DND-41 (cell line): ENCODE measurements at regions not wholly inside any gene's neighbourhood (a gene's known extent, or its start where the extent isn't known, plus 50 kb on each side); places are given as distances from the start of the nearest gene placed in this dataset.
"Not testable (repeated sequence)": the region's sequence is repeated elsewhere in the genome, so short reads cannot be mapped to it uniquely, and the experiment has no call there.

Source experiments
- ATAC-seq: fragments of 200-7000 bp; cut with Tn5 transposase; 3 replicates; pipeline ENCODE4 v1.9.1; 2021; ENCODE audit warnings: low read depth; ENCODE audit not compliant: insufficient read depth
- DNase-seq: peaks from one replicate; pipeline ENCODE4 v3.0.0-alpha.2; 2020
- H2AFZ ChIP-seq: 2 replicates; pipeline ENCODE4 v1.6.0; 2012; ENCODE audit warnings: low read depth, low read length
- H3K27ac ChIP-seq: 2 replicates; pipeline ENCODE4 v1.5.1; 2012; ENCODE audit warnings: low read length, inconsistent platforms
- H3K27me3 ChIP-seq: fragments of 200-600 bp; sonication (generic); 2 replicates; pipeline ENCODE4 v1.6.0; 2012; ENCODE audit warnings: low read length, mild to moderate bottlenecking, inconsistent platforms; ENCODE audit not compliant: insufficient read depth, poor library complexity
- H3K36me3 ChIP-seq: 2 replicates; pipeline ENCODE4 v1.5.1; 2012; ENCODE audit warnings: low read length, inconsistent platforms; ENCODE audit not compliant: insufficient read depth
- H3K4me1 ChIP-seq: 2 replicates; pipeline ENCODE4 v1.5.1; 2012; ENCODE audit warnings: mild to moderate bottlenecking, low read length; ENCODE audit not compliant: insufficient read depth
- H3K4me2 ChIP-seq: 2 replicates; pipeline ENCODE4 v1.6.0; 2012; ENCODE audit warnings: mild to moderate bottlenecking, moderate library complexity, low read length, inconsistent platforms; ENCODE audit not compliant: insufficient read depth
- H3K4me3 ChIP-seq, 2 experiments: fragments of 200-600 bp in 1 of 2; shearing (Covaris generic) in 1 of 2; 2 replicates each; pipeline ENCODE4 v1.5.1; 2012 to 2016; ENCODE audit warnings: inconsistent platforms in 2 of 2, low read length in 2 of 2, mild to moderate bottlenecking in 2 of 2, low read depth in 1 of 2, moderate library complexity in 1 of 2
- H3K79me2 ChIP-seq: 2 replicates; pipeline ENCODE4 v1.6.0; 2012; ENCODE audit warnings: low read length, inconsistent platforms; ENCODE audit not compliant: insufficient read depth
- H3K9ac ChIP-seq: 2 replicates; pipeline ENCODE4 v1.6.0; 2012; ENCODE audit warnings: low read depth, mild to moderate bottlenecking, inconsistent platforms, low read length, moderate library complexity
- H3K9me3 ChIP-seq: 2 replicates; pipeline ENCODE4 v1.5.1; 2012; ENCODE audit warnings: low read length, moderate library complexity, mild to moderate bottlenecking, inconsistent platforms; ENCODE audit not compliant: insufficient read depth, severe bottlenecking
- H4K20me1 ChIP-seq: 2 replicates; pipeline ENCODE4 v1.6.0; 2012; ENCODE audit warnings: low read length; ENCODE audit not compliant: insufficient read depth
- EZH2 ChIP-seq: IDR thresholded peaks from 3 replicates; pipeline ENCODE4 v1.6.1; 2012; ENCODE audit warnings: borderline replicate concordance, low read depth, mild to moderate bottlenecking, moderate library complexity, low read length, inconsistent platforms; ENCODE audit not compliant: severe bottlenecking
- TF ChIP-seq, protein P1 (sequence below): IDR thresholded peaks from 2 replicates; pipeline ENCODE4 v1.5.1; 2012; ENCODE audit warnings: borderline replicate concordance, low read length, moderate library complexity, mild to moderate bottlenecking; ENCODE audit not compliant: poor library complexity, severe bottlenecking; ENCODE audit errors: extremely low read depth

- Histone ChIP-seq H4K20me1 (no peaks in the 10 kb centered on the region), H3K27me3 (no peaks in the 10 kb centered on the region), H3K9me3 (no peaks in the 10 kb centered on the region), H3K9ac (no peak overlapping the region), H3K4me2 (no peak overlapping the region), H3K27ac (no peak overlapping the region), H3K36me3 (no peaks in the 10 kb centered on the region), H3K4me3 (no peak overlapping the region), H3K79me2 (no peaks in the 10 kb centered on the region), H3K4me1 (no peaks in the 10 kb centered on the region), H2AFZ (no peak overlapping the region)
- ATAC-seq: no peak
- DNase-seq: no peak
- TF ChIP-seq, protein P1, sequence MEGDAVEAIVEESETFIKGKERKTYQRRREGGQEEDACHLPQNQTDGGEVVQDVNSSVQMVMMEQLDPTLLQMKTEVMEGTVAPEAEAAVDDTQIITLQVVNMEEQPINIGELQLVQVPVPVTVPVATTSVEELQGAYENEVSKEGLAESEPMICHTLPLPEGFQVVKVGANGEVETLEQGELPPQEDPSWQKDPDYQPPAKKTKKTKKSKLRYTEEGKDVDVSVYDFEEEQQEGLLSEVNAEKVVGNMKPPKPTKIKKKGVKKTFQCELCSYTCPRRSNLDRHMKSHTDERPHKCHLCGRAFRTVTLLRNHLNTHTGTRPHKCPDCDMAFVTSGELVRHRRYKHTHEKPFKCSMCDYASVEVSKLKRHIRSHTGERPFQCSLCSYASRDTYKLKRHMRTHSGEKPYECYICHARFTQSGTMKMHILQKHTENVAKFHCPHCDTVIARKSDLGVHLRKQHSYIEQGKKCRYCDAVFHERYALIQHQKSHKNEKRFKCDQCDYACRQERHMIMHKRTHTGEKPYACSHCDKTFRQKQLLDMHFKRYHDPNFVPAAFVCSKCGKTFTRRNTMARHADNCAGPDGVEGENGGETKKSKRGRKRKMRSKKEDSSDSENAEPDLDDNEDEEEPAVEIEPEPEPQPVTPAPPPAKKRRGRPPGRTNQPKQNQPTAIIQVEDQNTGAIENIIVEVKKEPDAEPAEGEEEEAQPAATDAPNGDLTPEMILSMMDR: no peak
- TF ChIP-seq EZH2: no peak
Measured at GRCh38 chr10:108545921-108546320, 1377.4 kb downstream of the XPNPEP1 start.

- TF ChIP-seq, protein P1: peak; percentile 78
- no peak for TF ChIP-seq EZH2
- no peak overlapping the region for H3K9ac ChIP-seq
- H3K9me3 ChIP-seq: no peaks in the 10 kb centered on the region
- DNase-seq (peak; percentile 29), ATAC-seq (peak; percentile 60)
- no peaks in the 10 kb centered on the region for H3K36me3 ChIP-seq
- no peak overlapping the region for H2AFZ ChIP-seq
- H3K27ac ChIP-seq: no peak overlapping the region
- H3K79me2 ChIP-seq: no peaks in the 10 kb centered on the region
- no peak overlapping the region for H3K4me2 ChIP-seq
- no peaks in the 10 kb centered on the region for H4K20me1 ChIP-seq
- H3K4me1 ChIP-seq: no peaks in the 10 kb centered on the region
- H3K4me3 ChIP-seq: no peak overlapping the region
- no peaks in the 10 kb centered on the region for H3K27me3 ChIP-seq
Measured at GRCh38 chr10:108544500-108545120, 1378.7 kb downstream of the XPNPEP1 start.

GRCh38 chr10:108533551-108533950 is 1369.0 kb upstream of the SORCS1 start:
- not testable (repeated sequence) for H3K27me3 ChIP-seq, H3K4me1 ChIP-seq, DNase-seq, H3K36me3 ChIP-seq, H2AFZ ChIP-seq, H3K27ac ChIP-seq, H3K79me2 ChIP-seq, H4K20me1 ChIP-seq, ATAC-seq, H3K9me3 ChIP-seq, H3K4me3 ChIP-seq, H3K4me2 ChIP-seq, H3K9ac ChIP-seq

DNA sequence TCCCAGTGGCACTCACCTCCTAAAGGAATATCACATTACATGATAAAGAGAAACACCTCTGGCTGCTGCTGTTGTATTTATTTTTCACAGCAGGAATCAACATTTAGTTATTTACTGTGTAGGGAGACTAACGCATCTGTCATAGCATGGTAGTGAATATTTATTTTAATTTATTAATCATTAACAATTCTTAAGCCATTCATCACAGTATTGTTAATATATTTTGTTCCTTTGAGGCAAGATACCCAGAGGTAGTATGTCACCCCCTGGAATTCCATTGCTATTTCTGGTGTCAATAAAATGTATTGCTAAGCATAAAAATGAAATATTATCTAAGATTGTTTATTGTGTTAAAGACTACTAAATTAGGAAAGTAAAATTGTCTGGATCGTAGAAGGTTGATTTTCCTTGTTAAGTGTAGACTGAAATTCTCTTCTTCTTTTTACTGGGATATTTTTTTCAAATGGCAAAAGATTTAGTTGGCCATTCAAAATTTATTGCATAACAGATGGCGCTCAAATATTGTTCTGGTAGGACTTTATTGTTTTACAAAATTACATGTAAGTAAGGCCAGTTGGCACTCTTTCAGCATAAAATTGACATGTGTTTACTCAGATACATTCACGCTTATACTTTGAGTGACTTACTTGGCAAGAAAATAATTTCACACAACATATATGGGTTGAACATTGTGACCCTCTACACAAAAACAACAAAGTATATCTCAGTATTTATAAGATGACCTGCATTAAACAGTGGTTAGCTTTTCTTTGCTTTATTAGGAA is 1358.7 kb upstream of the SORCS1 start:
- Histone ChIP-seq H3K36me3 (no peaks in the 10 kb centered on the region), H3K4me2 (no peak overlapping the region), H4K20me1 (no peaks in the 10 kb centered on the region), H3K4me3 (no peak overlapping the region), H3K79me2 (no peaks in the 10 kb centered on the region), H2AFZ (no peak overlapping the region), H3K27ac (no peak overlapping the region), H3K4me1 (no peaks in the 10 kb centered on the region), H3K9me3 (no peaks in the 10 kb centered on the region), H3K27me3 (no peaks in the 10 kb centered on the region), H3K9ac (no peak overlapping the region)
- TF ChIP-seq EZH2: no peak
- TF ChIP-seq, protein P1: no peak
- DNase-seq (no peak), ATAC-seq (no peak)
